NK-92 treated with Interleukin-12 subunit alpha and Interleukin-12 subunit beta, amount 100 ng/mL, for 24 hours (cell line): ENCODE measurements at regions not wholly inside any gene's neighbourhood (a gene's known extent, or its start where the extent isn't known, plus 50 kb on each side); places are given as distances from the start of the nearest gene placed in this dataset.

Experiments
- DNase-seq: peaks from one replicate; lab custom pipeline; 2025; lab: John Stamatoyannopoulos, UW

DNA sequence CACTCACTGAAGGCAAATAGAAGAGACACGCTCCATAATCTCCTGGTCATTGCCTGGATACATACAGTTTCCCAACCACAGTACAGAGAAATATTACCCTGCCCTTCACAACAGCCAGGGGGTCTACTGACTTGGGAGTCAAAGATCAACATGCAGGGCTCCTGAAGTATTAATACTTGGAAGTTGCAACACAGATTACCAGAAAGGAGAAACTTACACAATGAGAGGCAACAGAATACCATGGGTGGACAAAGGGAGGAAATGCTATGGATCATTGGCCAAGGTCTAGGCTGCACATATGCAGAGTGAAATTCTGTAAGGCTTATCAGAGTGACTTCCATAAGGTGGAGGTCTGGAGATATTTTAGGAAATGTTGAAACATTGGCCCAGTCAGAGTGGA is 267.9 kb upstream of the FAT3 start:
- DNase-seq = no peak

GRCh38 chr11:91955206-91955605 is 269.4 kb upstream of the FAT3 start:
- no peak for DNase-seq

- DNase-seq = no peak
Observed at GRCh38 chr11:91952056-91952455, 272.6 kb upstream of the FAT3 start.

GRCh38 chr11:91947215-91947820 is 277.3 kb upstream of the FAT3 start:
- no peak for DNase-seq

DNA sequence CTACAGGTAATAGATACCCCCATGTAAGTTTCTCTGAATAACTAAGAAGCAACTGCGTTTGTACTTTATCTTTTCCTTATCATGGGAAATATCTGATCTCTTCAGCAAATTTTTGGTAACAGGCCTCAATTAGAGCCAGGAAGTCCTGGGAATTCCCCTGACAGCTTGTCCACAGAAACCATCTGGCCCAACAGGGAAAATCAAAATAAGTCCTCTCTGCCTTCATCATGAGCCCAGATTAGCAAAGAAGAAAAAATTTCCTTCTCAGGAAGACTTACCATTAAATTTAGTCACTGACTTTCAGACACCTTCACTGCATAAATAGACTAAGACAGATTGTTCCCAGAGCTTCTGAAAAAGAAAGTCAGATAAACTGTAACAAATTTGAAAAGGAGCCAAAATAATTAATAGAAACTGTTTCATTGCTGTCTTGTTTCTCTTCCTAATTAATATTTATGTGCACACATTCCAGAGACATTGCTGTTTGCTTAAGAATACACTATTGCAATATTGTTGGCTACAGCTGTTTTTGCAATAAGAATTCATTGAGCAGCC is 278.1 kb upstream of the FAT3 start:
- DNase-seq = no peak

DNA sequence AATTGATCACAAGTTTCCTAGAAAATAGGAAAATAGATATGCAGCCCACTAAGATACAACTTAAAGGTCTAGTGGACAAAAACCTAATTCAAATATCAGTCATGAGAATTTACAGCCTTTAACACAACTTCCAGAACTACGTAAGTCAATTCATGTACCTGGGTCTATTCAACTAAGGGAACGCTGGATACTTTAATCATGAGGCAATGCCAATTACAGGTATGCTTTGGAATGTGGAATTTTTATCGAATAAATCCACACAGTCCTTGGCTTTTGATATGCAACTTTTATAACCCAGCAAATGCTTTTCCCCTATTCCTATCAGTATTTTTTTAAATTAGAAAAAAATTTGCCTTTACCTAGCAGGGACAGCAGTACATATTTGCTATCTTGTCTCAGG is 289.5 kb upstream of the FAT3 start:
- DNase-seq = no peak

DNA sequence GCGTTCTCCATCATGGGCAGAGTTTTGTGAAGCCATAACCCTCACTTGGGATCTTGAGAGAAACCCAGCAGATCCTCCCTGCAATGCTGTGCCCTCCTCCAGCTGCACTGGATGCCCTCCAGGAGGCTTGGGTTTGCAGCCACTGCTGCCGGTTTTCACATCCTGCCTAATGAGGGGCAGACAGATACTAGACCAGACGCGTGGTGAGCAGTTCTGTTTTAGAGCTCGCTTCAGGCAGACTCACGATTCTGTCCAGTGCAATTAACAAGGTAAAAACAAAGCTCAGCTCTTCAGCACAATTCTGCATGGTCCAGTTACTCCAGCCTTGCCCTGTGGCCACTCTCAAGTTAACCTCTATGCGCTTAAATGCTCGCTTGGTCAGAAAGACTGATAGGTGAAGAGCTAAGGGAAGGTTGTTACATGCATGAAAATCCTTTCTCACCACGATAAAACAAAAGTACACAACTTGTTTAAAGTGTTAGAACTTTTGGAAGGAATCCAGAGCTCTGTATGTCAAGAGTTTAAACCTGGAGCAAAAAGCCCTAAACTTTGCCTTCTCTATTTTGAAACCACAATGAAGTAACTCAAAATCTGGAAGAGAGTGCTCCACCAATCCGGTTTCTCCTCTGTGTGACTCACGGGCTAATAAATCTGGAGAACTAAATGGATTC is 292.3 kb upstream of the FAT3 start:
- DNase-seq = no peak

- no peak for DNase-seq
Observed at GRCh38 chr11:91927448-91927847, 297.2 kb upstream of the FAT3 start.

GRCh38 chr11:91926965-91927364 is 297.7 kb upstream of the FAT3 start:
- no peak for DNase-seq

DNA sequence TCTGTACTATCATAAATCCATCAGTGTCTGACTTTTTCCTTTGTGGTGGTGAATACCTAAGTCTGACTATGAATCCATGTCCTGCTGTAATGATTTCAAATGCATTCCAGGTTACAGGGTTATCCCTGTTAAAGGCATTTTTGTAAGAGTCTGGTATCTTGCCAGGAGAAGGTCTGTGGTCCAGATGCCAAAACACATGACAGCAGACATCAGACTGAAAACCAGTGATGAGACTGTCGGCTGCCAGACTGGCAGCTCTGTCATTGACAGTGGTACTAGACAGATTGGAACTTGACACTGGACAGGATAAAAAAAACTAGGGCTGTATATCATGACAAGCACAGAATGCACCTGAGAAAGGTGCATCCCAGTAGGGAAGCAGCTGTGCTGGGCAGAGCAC is 301.8 kb upstream of the FAT3 start:
- DNase-seq = no peak

GRCh38 chr11:91921974-91922373 is 302.6 kb upstream of the FAT3 start:
- no peak for DNase-seq

DNA sequence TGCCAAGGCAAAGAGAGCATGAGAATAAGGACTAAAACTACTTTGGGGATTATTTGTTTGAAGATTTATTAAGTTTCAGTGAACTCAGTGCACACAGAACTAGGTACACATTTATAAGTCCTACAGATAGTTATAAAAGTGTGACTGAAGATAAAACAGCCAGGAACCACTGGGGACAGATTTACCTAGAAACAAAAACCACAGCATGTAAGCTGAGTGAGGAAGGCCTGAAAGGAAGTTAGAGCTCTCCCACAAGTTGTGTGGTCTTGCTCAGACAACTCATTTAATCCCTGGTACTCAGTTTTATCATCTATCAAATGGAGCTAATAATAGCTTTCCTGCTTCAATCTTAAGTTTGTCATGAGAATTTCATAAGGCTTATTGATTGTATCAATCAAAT is 311.2 kb upstream of the FAT3 start:
- no peak for DNase-seq

DNA sequence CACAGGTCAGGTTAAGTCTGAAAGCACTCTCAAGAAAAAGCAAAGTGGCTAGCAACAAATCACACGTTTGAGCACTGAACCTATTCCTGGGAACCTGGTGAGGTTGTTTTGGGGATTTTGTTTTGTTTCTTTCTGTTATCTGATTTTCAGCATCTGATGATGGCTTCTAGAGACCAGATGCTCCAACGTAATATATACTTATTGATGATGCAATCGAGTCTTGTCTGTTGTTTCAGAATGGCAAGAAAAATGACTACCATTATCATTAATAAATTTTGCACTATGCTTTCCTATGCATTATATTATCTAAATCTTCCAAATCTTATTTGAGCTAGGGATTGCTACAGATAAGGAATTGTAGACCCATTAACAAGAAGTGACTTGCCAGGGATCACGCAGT is 312.3 kb upstream of the FAT3 start:
- no peak for DNase-seq

DNA sequence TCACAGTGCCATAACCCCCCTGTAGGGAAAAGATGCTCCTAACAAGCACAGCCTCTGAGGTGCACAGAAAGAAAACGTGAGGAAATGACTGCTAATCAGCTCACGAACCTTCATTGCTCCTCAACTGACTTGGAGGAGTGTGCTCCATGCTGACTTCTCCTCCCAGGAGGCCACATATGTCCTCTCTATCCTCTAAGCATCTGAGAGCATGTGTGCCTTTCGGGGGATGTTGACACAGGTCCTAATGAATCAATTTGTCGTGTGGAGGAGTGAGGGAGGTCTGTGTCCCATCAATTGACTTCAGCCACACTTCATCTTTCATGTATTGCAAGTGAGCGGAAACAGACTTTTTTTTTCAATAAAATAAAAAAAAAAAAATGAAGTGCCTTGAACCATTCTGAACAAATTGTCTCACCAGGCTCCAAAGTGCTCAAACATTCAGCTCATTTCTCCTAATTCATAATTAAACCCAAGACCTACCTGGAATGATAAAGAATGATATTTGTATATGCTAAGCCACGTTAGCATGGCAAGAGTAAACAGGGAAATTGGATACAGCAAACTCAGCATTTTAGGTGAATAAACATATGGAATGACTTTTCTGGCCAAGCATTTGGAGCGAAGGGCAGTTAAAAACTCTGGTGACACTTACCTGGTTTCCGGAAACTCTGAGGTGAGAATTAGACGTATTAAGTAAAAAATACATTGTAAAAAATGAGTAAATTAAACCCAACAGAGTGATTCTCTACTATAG is 317.6 kb upstream of the FAT3 start:
- DNase-seq = no peak

DNA sequence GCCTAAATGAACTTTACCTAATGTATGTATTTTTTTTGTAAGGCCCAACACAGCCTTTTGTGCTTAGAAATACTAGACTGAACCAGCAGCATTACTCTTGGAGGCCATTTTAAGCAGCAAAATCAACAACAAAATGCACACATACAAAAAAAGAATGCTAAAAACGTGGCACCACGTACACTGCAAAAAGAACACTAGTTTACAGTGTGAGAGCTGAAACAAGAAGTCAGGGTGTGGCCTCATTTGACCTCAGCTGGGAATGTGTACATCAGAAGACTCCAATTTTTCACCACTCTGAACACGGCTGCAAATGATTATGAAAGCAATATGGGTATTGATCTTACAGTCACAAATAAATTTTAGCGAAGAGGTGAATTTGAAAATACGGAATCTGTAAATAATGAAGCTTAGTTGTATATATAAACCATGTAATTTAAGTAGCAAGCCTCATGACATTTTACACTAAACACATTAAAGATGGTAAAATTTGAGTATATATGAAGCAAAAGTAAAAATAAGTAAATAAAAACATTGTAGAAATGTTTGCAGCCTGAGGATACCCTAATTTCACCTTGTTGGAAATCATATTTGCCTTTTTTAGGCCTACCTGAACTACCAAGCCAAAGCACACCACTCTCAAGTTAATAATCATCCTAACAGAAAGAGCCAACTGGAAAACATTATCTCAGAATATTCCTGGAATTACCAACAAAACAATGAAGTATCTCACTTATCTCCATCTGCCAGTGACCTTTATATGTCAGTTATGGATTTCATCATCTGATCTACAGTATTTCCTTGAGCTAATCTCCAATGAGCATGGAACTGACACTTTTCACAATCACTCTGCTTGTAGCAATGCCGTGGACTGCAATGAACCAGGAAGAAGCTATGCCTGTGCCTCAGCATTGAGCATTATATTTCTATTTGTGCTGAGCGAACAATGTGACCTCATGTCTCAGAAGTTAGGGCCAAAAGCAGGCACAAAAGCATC is 319.5 kb upstream of the FAT3 start:
- DNase-seq = no peak

GRCh38 chr11:91902312-91902711 is 322.3 kb upstream of the FAT3 start:
- DNase-seq = no peak

GRCh38 chr11:91880660-91881059 is 344.0 kb upstream of the FAT3 start:
- no peak for DNase-seq

DNA sequence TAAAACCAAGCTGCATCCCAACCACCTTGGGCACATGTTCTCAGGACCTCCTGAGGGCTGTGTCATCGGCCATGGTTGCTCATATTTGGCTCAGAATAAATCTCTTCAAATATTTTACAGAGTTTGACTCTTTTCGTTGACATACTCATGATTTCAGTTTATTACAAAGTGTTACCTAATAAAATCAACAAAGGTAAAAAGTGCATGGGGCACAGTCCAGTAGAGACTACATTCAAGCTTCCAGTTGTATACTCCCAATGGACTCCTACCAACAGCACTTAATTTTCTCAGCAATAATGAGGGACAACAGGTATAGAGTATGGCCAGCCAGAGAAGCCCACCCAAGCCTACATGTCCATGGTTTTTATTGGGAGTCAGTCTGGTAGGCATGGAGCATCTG is 347.9 kb upstream of the FAT3 start:
- DNase-seq = no peak

DNA sequence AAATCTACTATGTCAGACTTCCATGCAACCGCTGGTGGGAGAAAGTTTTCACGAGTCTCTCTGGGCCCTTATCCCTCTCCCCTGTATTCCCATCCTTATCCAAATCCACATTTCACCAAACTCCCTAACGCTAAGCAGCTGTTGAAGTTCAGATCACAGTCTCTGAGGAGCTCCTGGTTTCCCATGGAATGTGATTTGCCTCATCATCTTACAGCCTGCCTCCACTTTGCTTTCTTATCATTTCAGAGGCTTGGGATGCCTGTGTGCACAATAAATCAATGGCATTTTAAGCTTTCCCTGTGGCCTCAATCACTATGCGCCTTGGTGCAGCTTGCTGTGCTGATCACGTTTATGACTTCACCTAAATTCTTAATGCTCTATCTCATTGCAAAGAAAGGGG is 352.4 kb upstream of the FAT3 start:
- no peak for DNase-seq

- DNase-seq = no peak
Observed at GRCh38 chr11:91871791-91872190, 352.8 kb upstream of the FAT3 start.

DNA sequence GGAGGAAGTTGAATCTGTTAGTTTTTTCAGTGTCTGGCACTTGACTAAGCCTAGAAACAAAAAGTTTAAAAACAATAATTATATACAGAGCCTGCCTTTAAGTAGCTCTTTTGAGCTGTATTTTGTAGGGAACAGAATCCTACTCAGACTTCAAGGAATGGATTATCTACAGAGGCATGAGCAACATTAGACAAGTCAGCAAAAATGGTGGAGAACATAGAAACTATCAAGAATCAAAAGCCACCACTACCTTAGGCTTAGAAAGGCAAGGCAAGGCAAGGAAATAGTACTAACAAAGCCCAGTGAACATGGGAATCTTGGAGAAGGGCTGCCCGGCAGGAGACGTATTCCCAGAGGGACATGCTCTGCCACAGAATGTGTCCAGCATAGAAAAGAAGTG is 353.6 kb upstream of the FAT3 start:
- no peak for DNase-seq

- no peak for DNase-seq
Observed at GRCh38 chr11:91869686-91870085, 354.9 kb upstream of the FAT3 start.
